Activated B cell treated with CpG ODN at 0.5 μM for 24 hours (primary cell): ENCODE measurements at regions not wholly inside any gene's neighbourhood (a gene's known extent, or its start where the extent isn't known, plus 50 kb on each side); places are given as distances from the start of the nearest gene placed in this dataset.

Experiments
- ATAC-seq: fragments of 200-7000 bp; cut with Tn5 transposase; one replicate; pipeline ENCODE4 v1.10.0; 2021; ENCODE audit warnings: low read depth, mild to moderate bottlenecking, moderate library complexity
- CTCF ChIA-PET: fragments of 350-600 bp; sonication (Branson Sonifier 250); formaldehyde crosslinking; loops from one replicate; lab custom pipeline; 2021; ENCODE audit warnings: antibody characterized with exemption; lab: Charles Lee
- POLR2A ChIA-PET: fragments of 350-600 bp; sonication (Branson Sonifier 250); formaldehyde crosslinking; loops from one replicate; lab custom pipeline; 2021; ENCODE audit warnings: antibody characterized with exemption; lab: Charles Lee
- DNase-seq: peaks from one replicate; pipeline ENCODE4 v3.0.0; 2022
- H3K27ac Mint-ChIP-seq: one replicate; pipeline ENCODE4 v1.8.0; 2020; ENCODE audit warnings: mixed read lengths
- H3K27me3 Mint-ChIP-seq: one replicate; pipeline ENCODE4 v1.8.0; 2021; ENCODE audit warnings: mixed read lengths
- H3K36me3 Mint-ChIP-seq: one replicate; pipeline ENCODE4 v1.8.0; 2021; ENCODE audit warnings: low read depth, mixed read lengths
- H3K4me1 Mint-ChIP-seq: one replicate; pipeline ENCODE4 v1.8.0; 2021; ENCODE audit warnings: mixed read lengths
- H3K4me3 Mint-ChIP-seq: one replicate; pipeline ENCODE4 v1.8.0; 2020; ENCODE audit warnings: mild to moderate bottlenecking, mixed read lengths
- H3K9me3 Mint-ChIP-seq: one replicate; pipeline ENCODE4 v1.8.0; 2020; ENCODE audit warnings: mixed read lengths
- intact Hi-C: fragments of 100-400 bp; cut with micrococcal nuclease; formaldehyde crosslinking; loops from one replicate; pipeline ENCODE4 v1.15.1; 2024
- TF ChIP-seq, protein P1 (sequence below): fragments of 200-600 bp; IDR thresholded peaks from one replicate; pipeline ENCODE4 v1.8.0; 2022; ENCODE audit warnings: antibody characterized with exemption, mild to moderate bottlenecking

DNA sequence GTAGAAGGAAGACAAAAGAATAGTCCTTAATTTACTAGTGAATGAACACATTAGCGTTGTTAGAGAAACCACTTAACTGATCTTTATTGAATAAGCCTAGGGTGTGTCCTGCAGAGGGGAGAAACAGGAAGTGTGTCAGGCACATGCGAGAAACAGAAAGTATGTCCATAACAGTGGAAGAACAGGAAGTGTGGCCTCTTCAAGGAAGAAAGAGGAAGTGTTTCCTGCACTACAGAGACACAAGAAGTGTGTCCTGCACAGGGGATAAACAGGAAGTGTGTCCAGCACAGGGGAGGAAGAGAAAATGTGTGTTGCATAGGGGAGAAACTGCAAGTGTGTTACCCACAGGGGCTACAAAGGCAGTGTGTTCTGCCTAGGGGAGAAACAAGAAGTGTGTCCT, 539.6 kb upstream of the PRKX start:
- ChIA-PET POLR2A (no interaction called here), CTCF (no interaction called here)
- Mint-ChIP-seq H3K4me3 (no peak overlapping the region), H3K27ac (no peak overlapping the region), H3K4me1 (peaks cover 6% of the 10 kb centered on the region), H3K9me3 (no peaks in the 10 kb centered on the region), H3K36me3 (no peaks in the 10 kb centered on the region), H3K27me3 (no peaks in the 10 kb centered on the region)
- DNase-seq (no peak), ATAC-seq (no peak)
- intact Hi-C loops: no loop called here
- TF ChIP-seq, protein P1, sequence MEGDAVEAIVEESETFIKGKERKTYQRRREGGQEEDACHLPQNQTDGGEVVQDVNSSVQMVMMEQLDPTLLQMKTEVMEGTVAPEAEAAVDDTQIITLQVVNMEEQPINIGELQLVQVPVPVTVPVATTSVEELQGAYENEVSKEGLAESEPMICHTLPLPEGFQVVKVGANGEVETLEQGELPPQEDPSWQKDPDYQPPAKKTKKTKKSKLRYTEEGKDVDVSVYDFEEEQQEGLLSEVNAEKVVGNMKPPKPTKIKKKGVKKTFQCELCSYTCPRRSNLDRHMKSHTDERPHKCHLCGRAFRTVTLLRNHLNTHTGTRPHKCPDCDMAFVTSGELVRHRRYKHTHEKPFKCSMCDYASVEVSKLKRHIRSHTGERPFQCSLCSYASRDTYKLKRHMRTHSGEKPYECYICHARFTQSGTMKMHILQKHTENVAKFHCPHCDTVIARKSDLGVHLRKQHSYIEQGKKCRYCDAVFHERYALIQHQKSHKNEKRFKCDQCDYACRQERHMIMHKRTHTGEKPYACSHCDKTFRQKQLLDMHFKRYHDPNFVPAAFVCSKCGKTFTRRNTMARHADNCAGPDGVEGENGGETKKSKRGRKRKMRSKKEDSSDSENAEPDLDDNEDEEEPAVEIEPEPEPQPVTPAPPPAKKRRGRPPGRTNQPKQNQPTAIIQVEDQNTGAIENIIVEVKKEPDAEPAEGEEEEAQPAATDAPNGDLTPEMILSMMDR: no peak

DNA sequence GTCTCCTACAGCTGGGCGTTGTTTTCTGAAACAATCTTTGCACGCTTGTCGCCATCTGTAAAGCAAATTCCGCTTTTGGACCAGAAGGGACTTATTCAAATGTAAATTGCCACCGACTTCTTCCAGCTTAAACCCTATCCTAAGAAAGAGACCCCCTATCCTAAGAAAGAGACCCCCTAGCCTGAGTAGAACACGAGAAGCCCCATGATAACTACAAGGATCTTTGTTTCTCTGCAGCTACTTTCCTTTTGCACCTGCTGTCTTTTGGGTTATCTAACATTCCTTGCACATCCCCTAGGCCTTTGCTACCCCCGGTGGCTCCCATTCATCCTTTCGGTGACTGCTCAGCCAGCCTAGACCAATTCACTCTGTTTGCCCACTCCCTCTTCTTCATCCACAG, 536.0 kb upstream of the PRKX start:
- ATAC-seq (no peak), DNase-seq (no peak)
- ChIA-PET POLR2A (no interaction called here), CTCF (no interaction called here)
- no peak overlapping the region for H3K27ac Mint-ChIP-seq
- intact Hi-C loops: no loop called here
- peaks cover 6% of the 10 kb centered on the region for H3K4me1 Mint-ChIP-seq
- TF ChIP-seq, protein P1: no peak
- H3K36me3 Mint-ChIP-seq: no peaks in the 10 kb centered on the region
- H3K9me3 Mint-ChIP-seq: no peaks in the 10 kb centered on the region
- no peak overlapping the region for H3K4me3 Mint-ChIP-seq
- no peaks in the 10 kb centered on the region for H3K27me3 Mint-ChIP-seq

DNA sequence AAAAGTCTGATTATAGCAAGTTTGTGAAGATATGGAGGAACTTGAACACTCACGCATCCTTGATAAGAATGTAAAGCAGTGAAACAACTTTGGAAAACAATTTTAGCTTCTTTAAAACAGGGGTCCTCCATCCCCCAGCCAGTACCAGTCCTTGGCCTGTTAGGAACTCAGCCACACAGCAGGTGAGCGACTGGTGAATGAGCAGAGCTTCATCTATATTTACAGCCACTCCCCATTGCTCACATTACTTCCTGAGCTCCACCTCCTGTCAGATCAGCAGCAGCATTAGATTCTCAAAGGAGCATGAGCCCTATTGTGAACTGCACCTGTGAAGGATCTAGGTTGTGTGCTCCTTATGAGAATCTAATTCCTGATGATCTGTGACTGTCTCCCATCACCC, 530.3 kb upstream of the PRKX start:
- Mint-ChIP-seq H3K27ac (no peak overlapping the region), H3K4me3 (no peak overlapping the region), H3K4me1 (peaks cover 2% of the 10 kb centered on the region), H3K36me3 (no peaks in the 10 kb centered on the region), H3K9me3 (no peaks in the 10 kb centered on the region), H3K27me3 (no peaks in the 10 kb centered on the region)
- DNase-seq (no peak), ATAC-seq (no peak)
- CTCF ChIA-PET: no interaction called here
- POLR2A ChIA-PET: no interaction called here
- TF ChIP-seq, protein P1: no peak
- intact Hi-C loops: no loop called here

DNA sequence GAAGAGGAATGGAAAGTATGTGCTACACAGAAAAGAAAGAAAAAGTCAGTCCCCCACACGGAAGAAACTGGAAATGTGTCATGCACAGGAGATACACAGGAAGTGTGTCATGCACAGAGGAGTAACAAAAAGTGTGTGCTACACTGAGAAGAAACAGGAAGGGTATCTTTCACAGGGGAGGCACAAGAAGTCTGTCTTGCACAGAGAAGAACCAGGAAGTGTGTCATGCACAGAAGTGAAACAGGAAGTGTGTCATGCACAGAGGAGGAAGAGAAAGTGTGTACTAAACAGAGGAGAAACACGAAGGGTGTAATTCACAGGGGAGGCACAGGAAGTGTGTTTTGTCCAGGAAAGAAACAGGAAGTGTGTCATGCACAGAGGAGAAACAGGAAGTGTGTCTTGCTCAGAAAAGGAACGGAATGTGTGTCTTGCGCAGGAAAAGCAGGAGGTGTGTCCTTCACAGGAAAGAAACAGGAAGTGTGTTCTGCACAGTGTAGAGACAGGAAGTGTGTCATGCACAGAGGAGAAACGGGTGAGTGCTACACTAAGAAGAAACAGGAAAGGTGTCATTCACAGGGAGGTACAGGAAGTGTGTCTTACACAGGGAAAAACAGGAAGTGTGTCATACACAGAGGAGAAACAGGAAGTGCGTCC, 527.2 kb upstream of the PRKX start:
- CTCF ChIA-PET: no interaction called here
- no peaks in the 10 kb centered on the region for H3K36me3 Mint-ChIP-seq
- no peak for DNase-seq

DNA sequence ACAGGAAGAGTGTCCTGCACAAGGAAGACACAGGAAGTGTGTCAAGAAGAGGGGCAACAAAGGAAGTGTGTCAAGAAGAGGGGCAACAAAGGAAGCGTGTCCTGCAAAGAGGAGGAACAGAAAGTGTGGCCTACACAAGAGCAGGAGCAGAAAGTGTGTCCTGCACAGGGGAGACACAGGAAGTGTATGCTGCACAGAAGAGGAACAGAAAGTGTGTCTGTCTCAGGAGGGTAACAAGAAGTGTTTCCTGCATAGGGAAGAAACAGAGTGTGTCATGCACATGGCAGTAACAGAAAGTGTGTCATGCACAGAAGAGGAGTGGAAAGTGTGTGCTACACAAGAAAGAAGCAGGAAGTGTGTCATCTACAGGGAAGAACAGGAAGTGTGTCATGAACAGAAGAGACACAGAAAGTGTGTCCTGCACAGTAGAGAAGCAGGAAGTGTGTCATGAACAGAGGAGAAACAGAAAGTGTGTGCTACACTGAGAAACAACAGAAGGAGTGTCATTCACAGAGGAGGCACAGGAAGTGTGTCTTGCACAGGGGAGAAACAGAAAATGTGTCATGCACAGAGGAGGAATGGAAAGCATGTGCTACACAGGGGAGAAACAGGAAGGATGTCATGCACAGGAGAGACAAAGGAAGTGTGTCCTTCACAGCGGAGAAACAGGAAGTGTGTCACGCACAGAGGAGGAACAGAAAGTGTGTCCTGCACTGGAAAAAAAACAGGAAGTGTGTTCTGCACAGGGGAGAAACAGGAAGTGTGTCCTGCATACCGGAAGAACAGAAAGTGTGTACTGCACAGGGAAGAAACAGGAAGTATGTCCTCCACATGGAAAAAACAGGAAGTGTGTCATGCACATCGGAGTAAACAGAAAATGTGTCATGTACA, 526.4 kb upstream of the PRKX start:
- ChIA-PET CTCF (no interaction called here), POLR2A (no interaction called here)
- Mint-ChIP-seq H3K27me3 (no peaks in the 10 kb centered on the region), H3K9me3 (no peaks in the 10 kb centered on the region), H3K4me1 (peaks cover 2% of the 10 kb centered on the region), H3K36me3 (no peaks in the 10 kb centered on the region), H3K4me3 (no peak overlapping the region), H3K27ac (no peak overlapping the region)
- ATAC-seq (no peak), DNase-seq (no peak)
- intact Hi-C loops: no loop called here
- TF ChIP-seq, protein P1: no peak

More for the DNA sequence above, 527.2 kb upstream of the PRKX start:
- POLR2A ChIA-PET: no interaction called here
- intact Hi-C loops: no loop called here
- Mint-ChIP-seq H3K27me3 (no peaks in the 10 kb centered on the region), H3K27ac (no peak overlapping the region), H3K4me1 (peaks cover 2% of the 10 kb centered on the region), H3K4me3 (no peak overlapping the region), H3K9me3 (no peaks in the 10 kb centered on the region)
- peak; percentile 50 for ATAC-seq
- TF ChIP-seq, protein P1: no peak
